Immature natural killer cell (primary cell): ENCODE measurements at regions not wholly inside any gene's neighbourhood (a gene's known extent, or its start where the extent isn't known, plus 50 kb on each side); places are given as distances from the start of the nearest gene placed in this dataset.

Experiments
- DNase-seq, 3 donors: peaks; one replicate each; pipeline ENCODE4 v3.0.0; 2022; ENCODE audit warnings: mixed read lengths in 1 of 3
- H3K27ac Mint-ChIP-seq, 6 donors: one replicate each; pipeline ENCODE4 v1.8.0; 2020; ENCODE audit warnings: mixed read lengths in 6 of 6, mild to moderate bottlenecking in 5 of 6, inconsistent platforms in 4 of 6, moderate library complexity in 3 of 6
- H3K27me3 Mint-ChIP-seq, 3 donors: one replicate each; pipeline ENCODE4 v1.8.0; 2020 to 2021; ENCODE audit warnings: low read depth in 3 of 3, mild to moderate bottlenecking in 3 of 3, mixed read lengths in 3 of 3, moderate library complexity in 3 of 3, inconsistent platforms in 1 of 3
- H3K36me3 Mint-ChIP-seq, 3 donors: one replicate each; pipeline ENCODE4 v1.8.0; 2020; ENCODE audit warnings: mixed read lengths in 3 of 3, inconsistent platforms in 2 of 3, mild to moderate bottlenecking in 2 of 3
- H3K4me1 Mint-ChIP-seq, 2 donors: one replicate each; pipeline ENCODE4 v1.8.0; 2020; ENCODE audit warnings: inconsistent platforms in 2 of 2, mild to moderate bottlenecking in 2 of 2, mixed read lengths in 2 of 2, moderate library complexity in 1 of 2
- H3K4me3 Mint-ChIP-seq, 5 donors: one replicate each; pipeline ENCODE4 v1.8.0; 2020; ENCODE audit warnings: mild to moderate bottlenecking in 5 of 5, mixed read lengths in 5 of 5, inconsistent platforms in 3 of 5, moderate library complexity in 3 of 5
- H3K9me3 Mint-ChIP-seq, 6 donors: one replicate each; pipeline ENCODE4 v1.8.0; 2020; ENCODE audit warnings: mild to moderate bottlenecking in 6 of 6, mixed read lengths in 6 of 6, inconsistent platforms in 4 of 6, moderate library complexity in 3 of 6

DNA sequence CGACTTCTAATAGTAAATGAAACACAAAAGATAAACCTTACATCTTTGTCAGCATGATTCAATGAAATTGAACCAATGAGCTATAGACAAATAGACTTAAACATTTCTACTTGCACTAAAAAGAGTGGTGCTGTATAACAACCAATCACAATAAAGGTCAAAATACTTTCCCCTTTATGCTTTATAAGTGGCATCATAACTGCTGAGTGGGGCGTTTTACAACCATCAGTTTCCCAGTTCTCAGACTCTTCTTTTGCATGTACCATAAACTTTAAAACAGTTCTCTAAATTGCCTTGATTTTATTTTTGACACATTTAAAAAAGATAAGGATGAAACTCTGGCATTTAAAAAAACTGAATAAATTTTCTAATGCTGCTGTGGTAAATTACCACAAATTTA, 356.2 kb downstream of the NNT start:
- no peak for DNase-seq
- H3K4me1 Mint-ChIP-seq, result no peaks in the 10 kb centered on the region
- H3K27me3 Mint-ChIP-seq, result no peaks in the 10 kb centered on the region
- H3K4me3 Mint-ChIP-seq, result no peak overlapping the region
- peaks cover 24 to 45% (median 27%) of the 10 kb centered on the region in 6 donors for H3K9me3 Mint-ChIP-seq
- H3K36me3 Mint-ChIP-seq, result no peaks in the 10 kb centered on the region
- H3K27ac Mint-ChIP-seq, result no peak overlapping the region

DNA sequence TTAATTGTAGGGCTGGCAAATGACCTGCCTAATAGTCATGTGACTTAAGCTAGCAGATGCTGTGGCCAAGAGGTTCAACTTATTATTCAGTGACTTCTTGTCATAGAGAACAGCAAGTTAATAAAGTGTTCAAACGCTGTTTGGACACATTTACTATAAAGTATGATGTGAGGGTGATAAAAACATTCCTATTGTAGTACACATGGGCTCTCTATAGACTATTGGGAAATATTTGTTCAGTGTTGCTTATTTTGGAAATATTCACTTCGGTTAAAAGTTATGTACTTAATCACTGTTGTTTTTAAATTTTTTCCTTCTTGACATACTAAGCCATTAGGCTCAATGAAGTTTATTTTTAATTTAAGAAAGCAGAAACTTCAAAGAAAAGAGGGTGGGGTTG, 345.0 kb downstream of the NNT start:
- Mint-ChIP-seq H3K4me3 (no peak overlapping the region), H3K9me3 (peaks cover 7 to 37% (median 16%) of the 10 kb centered on the region in 6 donors), H3K4me1 (no peaks in the 10 kb centered on the region), H3K36me3 (no peaks in the 10 kb centered on the region), H3K27me3 (no peaks in the 10 kb centered on the region), H3K27ac (no peak overlapping the region)
- DNase-seq, result no peak

DNA sequence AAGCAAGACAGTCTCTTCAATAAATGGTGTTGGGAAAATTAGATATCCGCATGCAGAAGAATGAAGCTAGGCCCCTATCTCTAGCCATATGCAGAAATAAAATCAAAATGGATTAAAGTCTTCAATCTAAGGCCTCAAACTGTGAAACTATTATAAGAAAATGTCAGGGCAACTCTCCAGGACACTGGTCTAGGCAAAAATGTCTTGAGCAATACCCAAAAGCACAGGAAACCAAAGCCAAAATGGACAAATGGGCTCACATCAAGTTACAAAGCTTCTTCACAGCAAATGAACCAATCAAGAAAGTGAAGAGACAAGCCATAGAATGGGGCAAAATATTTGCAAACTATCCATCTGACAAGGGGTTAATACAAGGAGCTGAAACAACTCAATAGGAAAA, 338.8 kb downstream of the NNT start:
- Mint-ChIP-seq H3K4me3 (no peak overlapping the region), H3K27me3 (peaks cover 0 to 3% (median 0%) of the 10 kb centered on the region in 3 donors), H3K9me3 (peaks cover 9 to 43% (median 19%) of the 10 kb centered on the region in 6 donors), H3K36me3 (no peaks in the 10 kb centered on the region), H3K27ac (no peak overlapping the region), H3K4me1 (no peaks in the 10 kb centered on the region)
- no peak for DNase-seq

DNA sequence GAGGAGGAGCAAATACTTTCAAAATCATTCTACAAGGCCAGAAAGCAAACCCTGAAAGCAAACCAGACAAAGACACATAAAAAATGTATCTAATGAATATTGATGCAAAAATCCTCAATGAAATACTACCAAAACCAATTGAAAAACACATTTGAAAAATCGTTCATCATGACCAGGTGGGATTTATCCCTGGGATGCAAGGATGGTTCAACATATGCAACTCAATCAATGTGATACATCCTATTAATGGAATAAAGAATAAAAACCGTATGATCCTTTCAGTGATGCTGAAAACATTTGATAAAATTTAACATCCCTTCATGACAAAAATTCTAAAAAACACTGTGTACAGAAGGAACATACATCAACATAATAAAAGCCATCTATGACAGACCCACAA, 337.6 kb downstream of the NNT start:
- no peak for DNase-seq
- H3K27ac Mint-ChIP-seq, result no peak overlapping the region
- H3K9me3 Mint-ChIP-seq, result peaks cover 7 to 47% (median 16%) of the 10 kb centered on the region in 6 donors
- no peaks in the 10 kb centered on the region for H3K4me1 Mint-ChIP-seq
- no peak overlapping the region for H3K4me3 Mint-ChIP-seq
- peaks cover 0 to 3% (median 0%) of the 10 kb centered on the region in 3 donors for H3K27me3 Mint-ChIP-seq
- H3K36me3 Mint-ChIP-seq, result no peaks in the 10 kb centered on the region

DNA sequence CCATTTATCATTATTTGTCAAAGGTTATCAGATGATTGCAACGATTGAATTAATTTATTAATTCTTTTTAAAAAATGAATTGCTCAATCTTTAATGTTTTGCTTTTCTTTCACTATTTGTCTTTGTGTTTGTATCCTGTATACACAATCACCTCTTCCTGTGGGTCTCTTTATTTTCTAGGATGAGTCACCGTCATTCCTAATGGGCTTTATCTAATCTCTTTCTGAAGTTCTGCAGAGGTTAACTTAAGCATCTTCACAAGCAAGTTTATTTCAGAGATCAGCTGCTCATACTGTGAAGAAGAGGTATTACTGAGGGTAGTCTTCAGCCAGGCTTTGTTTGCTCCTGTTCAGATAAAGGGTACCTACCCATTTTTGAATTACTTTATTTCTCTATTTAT, 323.9 kb downstream of the NNT start:
- H3K4me1 Mint-ChIP-seq, result no peaks in the 10 kb centered on the region
- H3K36me3 Mint-ChIP-seq, result no peaks in the 10 kb centered on the region
- DNase-seq, result no peak
- H3K27ac Mint-ChIP-seq, result no peak overlapping the region
- no peaks in the 10 kb centered on the region for H3K27me3 Mint-ChIP-seq
- H3K4me3 Mint-ChIP-seq, result no peak overlapping the region
- peaks cover 9 to 40% (median 13%) of the 10 kb centered on the region in 6 donors for H3K9me3 Mint-ChIP-seq

DNA sequence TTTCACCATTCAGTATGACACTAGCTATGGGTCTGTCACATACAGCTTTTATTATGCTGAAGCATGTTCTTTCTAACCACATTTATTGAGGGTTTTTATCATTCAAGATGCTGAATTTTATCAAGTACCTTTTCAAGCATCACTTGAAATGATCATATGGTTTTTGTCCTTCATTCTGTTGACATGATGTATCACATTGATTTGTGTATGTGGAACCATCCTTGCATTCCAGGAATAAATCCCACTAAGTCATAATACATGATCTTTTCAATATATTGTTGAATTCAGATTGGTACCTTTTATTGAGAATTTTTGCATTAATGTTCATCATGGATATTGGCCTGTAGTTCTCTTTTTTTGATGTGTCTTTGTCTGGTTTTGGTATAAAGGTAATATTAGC, 317.4 kb downstream of the NNT start:
- H3K4me1 Mint-ChIP-seq, result no peaks in the 10 kb centered on the region
- H3K9me3 Mint-ChIP-seq, result peaks cover 3 to 15% (median 11%) of the 10 kb centered on the region in 6 donors
- no peak overlapping the region for H3K27ac Mint-ChIP-seq
- H3K4me3 Mint-ChIP-seq, result no peak overlapping the region
- no peaks in the 10 kb centered on the region for H3K36me3 Mint-ChIP-seq
- no peaks in the 10 kb centered on the region for H3K27me3 Mint-ChIP-seq
- no peak for DNase-seq

DNA sequence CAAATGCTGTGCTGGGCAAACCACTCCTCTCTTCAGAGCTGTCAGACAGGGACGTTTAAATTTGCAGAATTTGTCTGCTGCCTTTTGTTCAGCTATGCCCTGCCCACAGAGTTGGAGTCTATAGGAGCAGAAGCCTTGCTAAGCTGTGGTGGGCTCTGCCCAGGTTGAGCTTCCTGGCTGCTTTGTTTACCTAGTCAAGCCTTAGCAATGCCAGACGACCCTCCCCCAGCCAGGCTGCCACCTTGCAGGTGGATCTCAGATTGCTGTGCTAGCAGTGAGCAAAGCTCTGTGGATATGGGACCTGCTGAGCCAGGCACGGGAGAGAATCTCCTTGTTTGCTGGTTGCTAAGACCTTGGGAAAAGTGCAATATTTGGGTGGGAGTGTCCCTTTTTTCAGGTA, 314.9 kb downstream of the NNT start:
- peaks cover 0 to 13% (median 8%) of the 10 kb centered on the region in 6 donors for H3K9me3 Mint-ChIP-seq
- no peaks in the 10 kb centered on the region for H3K27me3 Mint-ChIP-seq
- DNase-seq, result no peak
- H3K27ac Mint-ChIP-seq, result no peak overlapping the region
- H3K36me3 Mint-ChIP-seq, result no peaks in the 10 kb centered on the region
- no peak overlapping the region for H3K4me3 Mint-ChIP-seq
- no peaks in the 10 kb centered on the region for H3K4me1 Mint-ChIP-seq

DNA sequence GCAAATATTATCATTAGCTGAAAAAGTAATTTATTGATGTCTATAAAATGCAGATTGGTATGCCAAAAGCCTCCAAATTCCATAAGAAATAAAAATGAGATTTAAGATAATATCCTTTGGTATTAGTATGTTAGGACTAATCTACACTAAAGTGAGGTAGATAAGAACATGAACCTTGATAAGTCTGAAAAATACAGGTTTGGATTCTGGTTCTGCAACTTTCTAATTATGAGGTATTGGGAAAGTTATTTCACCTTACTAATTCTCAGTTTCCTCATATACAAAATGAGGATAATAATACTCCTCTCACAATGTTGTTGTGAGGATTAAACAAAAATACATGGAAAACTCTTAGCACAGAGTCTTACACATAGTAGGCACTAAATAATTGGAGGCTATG, 300.1 kb downstream of the NNT start:
- H3K27me3 Mint-ChIP-seq, result peaks cover 0 to 5% (median 2%) of the 10 kb centered on the region in 3 donors
- H3K36me3 Mint-ChIP-seq, result no peaks in the 10 kb centered on the region
- H3K4me3 Mint-ChIP-seq, result no peak overlapping the region
- no peak for DNase-seq
- no peak overlapping the region for H3K27ac Mint-ChIP-seq
- peaks cover 0 to 18% (median 12%) of the 10 kb centered on the region in 6 donors for H3K9me3 Mint-ChIP-seq
- H3K4me1 Mint-ChIP-seq, result no peaks in the 10 kb centered on the region

DNA sequence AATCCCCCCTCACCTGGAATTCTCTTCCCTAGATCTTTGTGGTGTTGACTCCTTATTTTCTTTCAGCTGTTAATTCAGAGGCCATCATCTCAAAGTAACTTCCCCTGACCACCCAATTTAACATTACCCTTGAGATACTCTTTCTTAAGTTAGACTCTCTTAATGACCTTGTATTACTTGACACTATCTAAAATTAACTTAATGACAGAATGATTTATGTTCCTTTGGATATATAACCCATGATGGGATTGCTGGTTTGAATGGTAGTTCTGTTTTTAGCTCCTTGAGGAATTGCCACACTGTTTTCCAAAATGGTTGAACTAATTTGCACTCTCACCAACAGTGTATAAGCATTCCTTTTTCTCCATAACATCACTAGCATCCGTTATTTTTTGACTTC, 298.0 kb downstream of the NNT start:
- DNase-seq, result no peak
- Mint-ChIP-seq H3K27me3 (peaks cover 0 to 5% (median 2%) of the 10 kb centered on the region in 3 donors), H3K36me3 (no peaks in the 10 kb centered on the region), H3K27ac (no peak overlapping the region), H3K4me1 (no peaks in the 10 kb centered on the region), H3K9me3 (peaks cover 0 to 18% (median 10%) of the 10 kb centered on the region in 6 donors), H3K4me3 (no peak overlapping the region)

DNA sequence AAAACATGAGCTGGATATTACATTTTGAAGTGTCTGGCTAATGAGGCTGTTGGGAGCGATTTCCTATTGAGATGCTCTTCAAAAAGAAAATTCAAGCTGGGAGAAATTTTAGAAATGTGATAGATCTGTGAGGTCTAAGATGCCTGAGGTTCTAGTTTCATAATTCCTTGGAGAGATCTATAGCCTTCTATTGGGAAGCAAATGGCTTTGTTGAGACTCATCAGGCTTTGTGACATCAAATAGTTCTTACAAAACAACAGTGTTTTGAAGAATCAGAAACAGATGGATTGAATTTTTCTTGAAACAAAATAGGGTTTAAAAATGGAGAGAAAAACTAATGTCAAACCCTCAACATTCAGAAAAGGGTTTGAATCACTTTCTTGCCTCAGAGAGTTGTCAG, 292.9 kb downstream of the NNT start:
- Mint-ChIP-seq H3K27ac (no peak overlapping the region), H3K4me3 (no peak overlapping the region), H3K9me3 (peaks cover 0 to 20% (median 7%) of the 10 kb centered on the region in 6 donors), H3K4me1 (no peaks in the 10 kb centered on the region), H3K36me3 (no peaks in the 10 kb centered on the region), H3K27me3 (peaks cover 0 to 7% (median 2%) of the 10 kb centered on the region in 3 donors)
- DNase-seq, result no peak

DNA sequence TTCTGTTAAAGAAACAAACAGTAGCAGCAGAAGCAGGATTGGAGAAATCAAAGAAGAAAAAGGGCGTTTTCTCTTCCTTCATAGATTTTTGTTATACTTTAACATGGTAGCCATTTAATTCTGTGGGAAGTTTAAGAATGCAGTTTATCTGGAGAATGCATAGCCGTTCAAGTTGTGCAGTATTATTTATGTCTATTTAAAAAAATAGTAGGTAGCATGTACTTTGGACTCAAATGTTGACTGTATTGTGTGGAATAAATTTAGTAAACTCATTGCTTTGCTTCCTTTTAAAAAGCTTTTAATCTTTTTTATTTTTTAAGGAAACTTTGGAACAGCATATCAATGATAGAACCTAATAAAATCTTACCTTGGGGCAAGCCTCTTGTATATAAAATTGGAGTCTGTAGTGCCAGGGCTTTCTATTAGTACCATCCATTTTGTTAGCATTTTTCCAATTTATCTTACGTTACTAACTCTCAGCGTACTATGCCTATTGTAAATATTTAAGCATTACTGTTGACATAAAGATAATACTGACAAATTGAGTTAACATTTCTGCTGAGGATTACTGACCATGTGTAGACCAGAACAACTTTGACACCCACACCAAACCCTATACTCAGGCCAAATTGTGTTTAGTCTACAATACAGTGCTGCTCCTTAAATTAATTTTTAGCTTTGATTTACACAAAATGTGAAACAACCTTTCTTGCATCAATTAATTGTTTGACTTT, 291.1 kb downstream of the NNT start:
- H3K9me3 Mint-ChIP-seq, result peaks cover 0 to 26% (median 8%) of the 10 kb centered on the region in 6 donors
- no peak overlapping the region for H3K4me3 Mint-ChIP-seq
- H3K27ac Mint-ChIP-seq, result no peak overlapping the region
- H3K27me3 Mint-ChIP-seq, result peaks cover 0 to 6% (median 2%) of the 10 kb centered on the region in 3 donors
- H3K4me1 Mint-ChIP-seq, result no peaks in the 10 kb centered on the region
- no peak for DNase-seq
- no peaks in the 10 kb centered on the region for H3K36me3 Mint-ChIP-seq

DNA sequence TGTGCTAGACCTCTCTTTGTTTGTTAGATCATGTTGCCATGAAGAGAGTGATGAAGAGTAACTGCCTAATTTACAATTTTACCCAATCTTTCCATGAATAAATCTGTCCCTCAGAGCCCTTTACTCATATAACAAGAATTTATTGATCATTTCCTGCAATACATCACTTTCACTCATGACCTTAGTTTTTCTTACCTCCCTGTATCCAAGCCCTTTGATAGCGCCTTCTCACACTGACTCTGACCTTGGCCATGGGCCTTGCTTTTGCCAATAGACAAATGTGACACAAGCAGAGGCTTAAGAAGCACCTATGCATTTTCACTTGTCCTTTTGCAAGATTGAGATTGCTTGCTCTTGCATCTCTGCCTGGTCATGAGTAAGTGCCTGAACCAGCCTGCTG, 288.1 kb downstream of the NNT start:
- DNase-seq, result no peak
- Mint-ChIP-seq H3K27me3 (peaks cover 0 to 5% (median 2%) of the 10 kb centered on the region in 3 donors), H3K4me3 (no peak overlapping the region), H3K36me3 (no peaks in the 10 kb centered on the region), H3K9me3 (peaks cover 0 to 14% (median 4%) of the 10 kb centered on the region in 6 donors), H3K27ac (no peak overlapping the region), H3K4me1 (no peaks in the 10 kb centered on the region)

DNA sequence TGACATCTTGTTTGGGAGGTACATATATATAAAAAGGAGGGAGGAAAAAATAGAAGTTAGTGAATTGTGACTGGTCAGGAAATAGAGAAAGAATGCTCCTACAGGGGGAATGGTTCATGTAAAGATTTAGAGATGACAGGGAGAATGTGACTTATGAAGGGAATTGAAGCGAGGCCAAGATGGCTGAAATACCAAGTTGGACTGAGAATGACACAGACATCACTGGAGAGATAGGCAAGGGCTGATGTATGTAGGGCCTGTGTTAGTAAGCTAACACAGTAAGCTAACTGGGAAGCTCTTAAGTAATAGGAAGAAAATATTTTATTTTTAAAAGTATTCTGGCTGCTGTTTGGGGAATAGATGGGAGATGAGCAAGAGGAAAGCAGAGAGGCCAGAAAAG, 286.3 kb downstream of the NNT start:
- Mint-ChIP-seq H3K36me3 (no peaks in the 10 kb centered on the region), H3K27me3 (peaks cover 0 to 4% (median 2%) of the 10 kb centered on the region in 3 donors), H3K27ac (no peak overlapping the region), H3K9me3 (peaks cover 0 to 14% (median 4%) of the 10 kb centered on the region in 6 donors), H3K4me1 (no peaks in the 10 kb centered on the region), H3K4me3 (no peak overlapping the region)
- no peak for DNase-seq

DNA sequence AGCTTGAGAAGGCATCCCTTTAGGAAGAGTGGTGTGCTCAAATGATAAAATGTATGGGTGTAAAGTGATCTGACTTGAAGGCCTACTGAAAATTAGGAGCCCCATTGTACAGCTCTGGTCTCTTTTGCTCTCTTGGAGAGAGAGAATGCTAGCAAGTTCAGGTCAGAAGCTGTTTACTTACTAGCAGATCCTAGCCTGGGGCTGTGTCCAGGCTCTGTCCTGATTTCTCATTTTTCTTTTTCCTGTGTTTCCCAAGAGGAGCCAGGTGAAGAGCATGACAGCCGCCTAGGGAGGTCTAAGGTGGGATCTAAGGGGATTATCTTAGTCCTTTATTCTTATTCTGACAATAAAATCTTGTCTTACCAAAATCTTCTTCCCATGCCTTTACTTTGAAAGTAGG, 272.8 kb downstream of the NNT start:
- peaks cover 0 to 11% (median 2%) of the 10 kb centered on the region in 6 donors for H3K9me3 Mint-ChIP-seq
- no peak for DNase-seq
- no peaks in the 10 kb centered on the region for H3K27me3 Mint-ChIP-seq
- H3K4me3 Mint-ChIP-seq, result no peak overlapping the region
- H3K4me1 Mint-ChIP-seq, result no peaks in the 10 kb centered on the region
- H3K36me3 Mint-ChIP-seq, result no peaks in the 10 kb centered on the region
- no peak overlapping the region for H3K27ac Mint-ChIP-seq

DNA sequence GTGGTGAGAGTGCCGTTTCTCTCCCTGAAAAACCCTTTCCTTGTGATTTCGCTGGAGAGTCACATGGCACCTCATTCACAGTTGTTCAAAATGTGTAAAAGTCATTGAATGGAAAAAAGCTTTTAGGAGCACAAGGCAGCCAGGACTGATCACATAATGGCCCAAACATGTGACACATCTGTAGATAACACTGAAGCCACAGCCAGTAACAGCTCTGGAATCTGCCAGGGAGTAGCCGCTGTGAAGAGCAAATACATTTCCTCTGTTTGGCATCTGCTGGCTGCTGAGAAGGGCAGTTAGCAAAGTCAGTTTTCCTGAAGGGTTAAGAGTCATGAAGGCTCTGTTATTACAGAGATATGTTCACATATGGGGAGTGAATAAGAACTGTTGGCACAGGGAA, 271.8 kb downstream of the NNT start:
- Mint-ChIP-seq H3K27ac (no peak overlapping the region), H3K36me3 (no peaks in the 10 kb centered on the region), H3K4me3 (no peak overlapping the region), H3K4me1 (no peaks in the 10 kb centered on the region), H3K9me3 (peaks cover 0 to 11% (median 2%) of the 10 kb centered on the region in 6 donors), H3K27me3 (no peaks in the 10 kb centered on the region)
- DNase-seq, result no peak
